ENCODE measurements at regions not wholly inside any gene's neighbourhood (a gene's known extent, or its start where the extent isn't known, plus 50 kb on each side); places are given as distances from the start of the nearest gene placed in this dataset.
"Not testable (repeated sequence)": the region's sequence is repeated elsewhere in the genome, so short reads cannot be mapped to it uniquely, and the experiment has no call there.

DNA sequence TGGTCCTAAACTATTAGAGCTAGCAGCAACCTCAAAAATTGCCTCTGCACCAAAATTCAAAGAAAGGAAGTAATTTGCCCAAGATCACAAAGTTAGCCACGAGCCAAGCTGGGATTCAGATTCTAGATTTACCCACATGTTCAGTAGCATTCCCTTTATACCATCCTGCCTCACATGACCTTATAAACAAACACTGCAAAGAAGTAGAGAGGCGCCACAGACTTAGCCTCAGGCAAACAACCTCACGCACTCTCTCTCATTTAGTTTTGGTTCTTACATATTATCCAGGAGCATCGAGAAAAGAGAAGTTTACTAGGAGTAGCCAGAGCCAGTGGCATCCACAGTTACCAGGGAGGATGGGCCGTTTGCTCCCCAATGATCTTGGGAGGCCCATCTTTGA is 226.6 kb downstream of the OSR1 start:
- DNase-seq: no peak

DNA sequence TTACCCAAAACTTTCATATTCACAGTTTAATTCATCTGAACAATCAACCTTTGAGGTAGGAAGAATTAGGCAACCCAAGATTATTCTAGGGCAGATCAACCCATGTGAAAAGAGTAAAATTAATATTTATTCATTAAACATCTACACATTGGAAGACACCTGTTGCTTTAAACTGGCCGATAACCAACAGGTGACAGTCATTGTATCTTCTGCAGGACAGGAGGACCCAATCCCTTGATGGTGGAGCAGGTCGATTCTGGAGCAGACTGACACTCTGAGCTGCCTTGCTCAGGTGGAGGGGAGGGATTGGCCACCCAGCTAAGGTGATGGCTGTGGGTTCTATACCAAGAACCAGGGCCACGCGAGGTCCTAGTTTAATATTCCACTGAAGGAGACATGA is 230.3 kb downstream of the OSR1 start:
- DNase-seq: no peak

DNA sequence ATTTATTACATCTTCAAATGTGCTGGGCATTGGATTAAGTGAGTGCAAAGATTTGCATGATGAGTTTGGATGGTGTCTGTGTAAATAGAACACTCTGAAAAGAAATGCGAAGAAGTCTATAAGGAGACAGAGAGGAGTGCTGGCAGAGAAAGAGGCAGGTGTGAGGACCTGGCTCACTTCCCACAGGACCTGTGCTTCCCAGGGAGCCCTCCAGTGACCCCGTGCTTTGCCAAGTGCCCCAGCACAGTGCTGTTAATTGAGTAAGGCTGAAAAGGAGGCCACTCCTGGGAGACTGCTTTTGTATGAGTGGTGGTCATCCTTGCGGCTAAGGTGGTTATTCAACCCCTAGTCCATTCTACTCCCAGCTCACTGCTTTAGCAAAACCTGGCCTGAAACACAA is 230.8 kb downstream of the OSR1 start:
- no peak for DNase-seq

DNA sequence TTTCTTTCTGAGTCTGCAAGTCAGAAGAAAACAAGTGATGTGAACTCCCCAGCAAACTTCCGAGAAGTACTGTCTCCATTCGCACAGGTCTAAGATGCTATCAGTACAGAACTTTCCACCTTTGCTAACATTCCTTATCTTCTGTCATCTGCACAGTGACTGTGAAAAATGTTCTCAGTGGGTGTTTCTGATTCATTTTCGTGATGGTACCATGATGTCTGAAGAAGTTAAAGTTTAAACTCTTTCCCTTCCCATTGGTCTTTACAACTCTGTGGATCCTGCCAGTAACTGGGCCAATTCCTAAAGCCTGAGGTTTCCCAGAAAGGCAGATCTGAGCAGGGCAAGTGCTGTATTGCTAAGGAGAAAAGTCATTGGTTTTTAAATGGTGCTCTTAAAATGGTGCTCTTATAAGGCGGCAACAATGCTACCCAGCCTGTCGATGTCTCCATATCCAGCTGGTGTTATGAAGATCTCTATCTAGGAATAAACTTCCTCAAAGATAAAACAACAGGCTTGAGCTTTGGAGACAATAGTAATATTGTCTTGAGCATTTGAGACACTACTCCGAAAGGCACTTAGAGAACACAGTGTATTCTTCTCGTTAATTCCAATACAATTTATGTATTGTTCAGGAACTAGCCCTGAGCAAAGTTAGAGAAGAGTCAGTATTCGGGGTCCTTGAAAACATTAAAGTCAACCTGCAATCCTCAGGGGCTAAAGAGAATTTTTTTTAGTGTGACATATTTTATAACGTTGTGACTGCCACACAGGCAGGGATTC is 232.3 kb downstream of the OSR1 start:
- DNase-seq: no peak

DNA sequence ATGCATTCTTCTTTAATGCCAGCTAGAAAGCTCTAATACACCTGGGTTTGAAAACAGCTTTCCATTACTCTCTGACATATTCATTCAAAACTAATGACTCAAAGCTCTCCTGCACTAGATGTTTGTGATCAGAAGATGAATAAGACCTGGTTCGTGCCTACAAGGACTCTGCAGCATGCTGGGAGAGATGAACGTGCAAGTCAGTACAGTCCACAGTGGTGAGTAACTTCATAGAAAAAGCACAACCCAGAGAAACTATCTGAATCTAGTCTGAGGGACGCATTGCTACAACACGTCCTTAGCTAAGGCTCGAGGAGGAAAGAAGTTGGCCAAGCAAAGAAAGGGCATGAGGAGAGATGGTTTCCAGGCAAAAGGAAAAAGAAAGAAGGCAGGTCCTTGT is 234.3 kb downstream of the OSR1 start:
- DNase-seq: no peak

DNA sequence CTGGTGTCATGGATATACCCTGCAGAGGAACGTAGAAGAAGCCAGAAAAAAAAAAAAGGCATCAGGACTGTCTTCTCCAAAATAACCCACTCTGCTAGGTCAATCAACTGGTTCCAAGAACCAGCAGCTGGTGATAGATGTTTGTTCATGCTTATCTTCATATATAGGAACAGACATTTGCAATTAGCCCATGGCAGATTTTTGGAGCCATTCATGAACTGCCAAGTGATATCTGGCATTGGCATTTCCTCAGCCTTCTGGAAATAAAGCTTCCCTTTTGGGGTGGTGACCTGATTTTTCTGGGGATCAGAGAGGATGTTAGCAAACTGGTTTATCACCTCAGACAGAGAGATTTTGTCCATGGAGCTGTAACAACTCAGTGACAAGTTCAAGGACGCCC is 234.9 kb downstream of the OSR1 start:
- no peak for DNase-seq

DNA sequence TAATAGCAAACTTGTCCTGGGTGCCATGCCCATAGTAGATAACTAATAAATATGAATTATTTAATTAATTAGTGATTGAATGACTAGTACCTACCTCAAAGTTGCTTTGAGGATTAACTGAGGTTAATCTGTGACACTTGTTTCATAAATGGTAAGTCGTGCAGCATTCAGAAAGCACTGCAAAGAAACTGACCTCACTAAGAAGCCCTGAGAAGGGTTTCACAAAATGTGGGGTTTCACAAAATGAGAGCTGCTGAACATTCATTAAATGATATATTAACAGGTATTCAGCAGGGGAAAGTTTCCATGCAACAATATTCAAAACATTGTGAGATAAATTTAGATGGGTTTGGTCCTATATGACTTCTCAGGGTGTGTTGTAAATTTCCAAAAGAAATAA is 236.2 kb downstream of the OSR1 start:
- no peak for DNase-seq

DNA sequence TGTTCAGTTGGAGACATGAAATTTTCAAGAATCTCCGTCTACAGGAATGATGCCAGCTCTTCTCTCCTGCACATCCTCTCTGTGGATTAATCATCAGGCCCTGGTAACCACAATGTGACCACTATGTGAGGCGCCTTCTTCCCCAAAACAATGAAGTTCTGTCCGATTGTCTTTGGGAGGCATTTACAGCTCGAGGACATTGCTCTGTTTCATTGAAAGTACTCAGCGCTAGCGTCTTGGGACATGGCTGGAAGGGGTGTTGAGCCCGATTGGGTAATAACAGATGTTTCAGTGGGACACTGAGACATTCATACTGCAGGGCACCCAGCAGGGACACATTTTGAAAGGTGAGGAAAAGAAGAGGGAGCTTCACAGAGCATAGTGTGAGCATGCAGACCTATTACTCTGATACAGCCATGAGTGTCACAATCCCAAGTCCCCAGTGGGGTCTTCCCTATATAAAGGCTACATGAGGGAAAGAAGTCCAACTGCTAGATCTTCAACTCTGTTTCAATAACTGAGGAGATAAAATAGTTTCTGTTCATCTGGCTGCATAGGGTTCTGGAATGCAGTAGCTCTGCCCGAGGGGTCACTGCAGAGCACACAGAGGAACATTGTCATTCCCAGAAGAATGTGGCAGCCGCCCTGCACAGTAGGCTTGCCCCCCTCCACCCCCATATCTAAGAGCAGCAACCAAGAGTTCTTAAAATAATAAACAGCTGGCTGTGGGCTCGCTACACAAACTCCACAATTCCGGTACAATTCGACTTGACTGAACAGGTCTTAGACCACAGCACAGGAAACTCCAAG is 237.3 kb downstream of the OSR1 start:
- DNase-seq: no peak

DNA sequence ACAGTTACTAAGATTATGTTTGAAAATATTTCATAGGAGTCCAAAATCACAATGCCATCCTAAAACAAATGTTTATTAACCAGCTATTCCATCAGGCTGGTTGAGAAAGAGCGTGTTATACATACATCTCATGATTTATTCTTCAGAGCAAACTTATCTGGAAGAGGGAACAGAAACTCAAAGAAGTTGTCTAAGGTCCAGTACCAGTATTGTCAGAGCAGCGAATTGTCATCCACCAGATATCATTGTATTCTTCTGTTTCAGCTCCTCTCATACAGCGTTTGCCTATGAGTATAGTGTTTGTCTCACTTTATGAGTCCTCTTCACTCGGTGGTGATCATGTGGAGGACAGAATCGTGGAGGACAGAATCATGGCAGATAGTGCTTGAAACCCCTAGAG is 238.2 kb downstream of the OSR1 start:
- DNase-seq: no peak

DNA sequence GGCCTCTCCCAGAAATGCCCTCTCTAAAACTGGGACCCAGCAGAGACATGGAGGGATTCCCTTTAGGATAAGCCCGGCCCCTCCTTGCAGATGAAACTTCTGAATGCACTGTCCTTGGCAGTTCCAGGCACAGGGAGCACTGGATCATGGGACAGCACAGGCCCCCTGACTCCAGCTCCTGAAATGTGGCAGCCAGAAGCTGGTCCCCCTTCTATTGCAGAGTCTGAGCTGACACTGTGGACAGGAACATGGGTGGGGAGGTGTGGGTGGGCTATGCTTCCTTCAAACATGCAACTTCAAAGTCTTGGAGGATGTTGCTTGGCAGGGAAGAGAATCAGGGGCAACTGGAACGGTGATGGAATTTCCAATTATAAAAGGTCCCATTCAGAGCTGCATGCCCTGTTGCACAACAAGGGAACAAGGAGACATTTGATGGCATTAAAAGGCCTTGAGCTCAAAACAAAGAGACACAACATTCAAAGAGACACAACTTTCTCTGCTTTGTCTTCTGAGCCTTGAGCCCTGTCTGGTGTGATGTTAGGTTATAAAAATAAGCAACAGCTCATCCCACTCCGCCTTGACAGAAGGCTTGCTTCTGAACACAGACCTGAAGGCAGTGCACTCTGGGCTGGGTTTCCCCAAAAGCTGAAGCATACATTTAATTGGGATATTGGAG is 239.0 kb downstream of the OSR1 start:
- DNase-seq: no peak

DNA sequence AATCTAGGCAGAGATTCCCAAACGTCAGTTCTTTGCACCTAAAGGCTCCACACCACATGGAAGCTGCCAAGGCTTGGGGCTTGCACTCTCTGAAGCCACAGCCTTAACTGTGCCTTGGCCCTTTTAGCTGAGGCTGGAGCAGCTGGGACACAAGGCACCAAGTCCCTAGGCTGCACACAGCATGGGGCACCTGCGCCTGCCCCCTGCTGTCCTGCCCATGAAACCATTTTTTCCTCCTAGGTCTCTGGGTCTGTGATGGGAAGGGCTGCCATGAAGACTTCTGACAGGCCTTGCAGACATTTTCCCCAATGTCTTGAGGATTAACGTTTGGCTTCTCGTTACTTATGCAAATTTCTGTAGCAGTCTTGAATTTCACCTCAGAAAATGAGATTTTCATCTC is 241.5 kb downstream of the OSR1 start:
- DNase-seq: no peak

DNA sequence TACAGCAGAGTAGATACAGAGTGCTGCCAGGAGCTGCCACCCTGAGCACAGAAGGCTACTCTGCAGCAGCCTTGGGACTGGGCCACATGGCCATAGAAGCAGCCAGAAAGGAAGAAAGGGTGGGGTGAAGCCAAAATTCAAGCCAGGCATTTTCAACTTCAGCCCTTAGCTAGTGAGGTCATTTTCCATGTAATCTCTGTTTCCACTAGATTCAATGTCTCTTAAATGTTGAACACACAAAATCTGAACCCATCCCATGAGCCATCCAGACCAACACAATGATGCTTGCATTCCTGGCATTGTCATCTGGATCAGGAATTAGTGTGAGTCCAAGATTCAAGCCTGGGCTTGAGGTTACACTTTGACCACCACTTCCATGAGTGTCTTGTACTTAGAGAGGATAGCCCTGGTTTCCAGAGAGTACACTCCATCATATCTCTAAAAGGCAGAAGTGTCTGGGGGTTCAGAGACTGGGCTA is 243.6 kb downstream of the OSR1 start:
- DNase-seq: no peak

DNA sequence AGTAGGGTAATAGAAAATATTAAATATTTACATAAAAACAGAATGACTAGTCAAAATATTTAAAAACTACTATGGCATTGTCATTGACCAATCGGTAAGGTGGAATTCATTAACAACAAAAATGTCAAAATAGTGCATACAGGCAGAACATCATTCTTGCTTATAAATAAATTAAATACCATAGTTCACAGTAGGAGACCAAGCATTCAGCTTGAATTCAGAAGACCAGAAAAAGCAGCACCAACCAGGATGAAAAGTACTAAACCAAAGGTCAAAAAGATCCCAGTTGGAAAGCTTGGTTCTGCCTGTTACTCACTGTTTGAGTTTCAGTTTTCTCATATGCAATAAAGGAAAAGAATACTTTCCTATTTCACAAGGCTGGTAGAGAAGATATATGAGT is 244.3 kb downstream of the OSR1 start:
- DNase-seq: no peak

DNA sequence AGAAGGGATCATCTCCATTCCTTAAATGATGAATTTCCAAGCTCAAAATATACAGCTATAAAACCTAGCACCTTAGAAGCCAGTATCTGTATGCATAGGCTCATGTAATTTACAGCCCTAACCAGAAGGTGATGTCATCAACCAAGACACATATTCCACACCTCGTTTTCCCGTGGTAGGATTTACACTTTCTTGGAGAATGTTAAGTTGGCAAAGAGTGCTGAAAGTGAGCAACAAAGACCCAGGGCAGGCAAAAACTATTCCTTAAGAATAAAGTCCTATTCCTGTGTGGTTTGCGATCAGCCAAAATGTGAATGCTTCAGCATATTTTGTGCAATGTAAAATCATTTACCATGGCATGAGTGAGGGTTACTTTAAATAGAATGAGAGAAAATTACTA is 247.1 kb downstream of the OSR1 start:
- DNase-seq: no peak

DNA sequence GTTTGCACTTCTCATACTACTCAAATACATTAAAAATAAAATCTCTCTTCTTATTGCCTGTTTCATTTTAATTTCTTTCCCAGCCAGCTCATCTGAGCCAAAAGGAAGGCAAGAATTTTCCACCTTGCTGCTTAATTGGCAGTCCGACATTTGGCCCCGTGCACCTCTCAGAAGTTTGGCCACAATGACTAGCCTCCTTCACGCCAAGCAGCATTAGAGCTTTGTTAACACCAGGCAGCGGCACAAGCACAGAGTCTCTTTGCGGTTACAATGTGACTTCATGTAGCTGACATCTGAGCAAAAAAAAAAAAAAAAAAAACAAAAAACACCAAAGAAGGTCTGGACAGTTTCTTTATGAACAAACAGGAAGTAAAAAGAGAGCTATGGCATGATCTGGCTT is 248.9 kb downstream of the OSR1 start:
- DNase-seq: no peak

DNA sequence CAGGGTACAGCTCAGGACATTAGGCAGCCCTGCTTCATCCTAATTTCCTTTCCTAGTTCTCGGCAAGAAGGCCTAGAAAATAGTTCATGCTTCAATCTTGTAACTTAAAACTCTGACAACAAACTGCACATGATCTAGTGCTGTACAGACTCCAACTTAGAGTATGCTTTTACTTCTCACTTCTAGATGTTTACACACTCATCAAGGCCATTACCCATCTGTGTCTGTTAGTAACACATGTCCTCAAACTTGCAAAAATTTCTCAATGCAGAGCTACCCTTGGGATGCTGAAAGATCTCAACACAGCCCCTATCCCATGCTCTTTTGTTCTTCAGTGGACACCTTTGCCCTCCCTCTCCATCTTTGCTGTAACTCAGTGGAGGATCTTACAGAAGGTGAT is 252.0 kb downstream of the OSR1 start:
- DNase-seq: no peak

DNA sequence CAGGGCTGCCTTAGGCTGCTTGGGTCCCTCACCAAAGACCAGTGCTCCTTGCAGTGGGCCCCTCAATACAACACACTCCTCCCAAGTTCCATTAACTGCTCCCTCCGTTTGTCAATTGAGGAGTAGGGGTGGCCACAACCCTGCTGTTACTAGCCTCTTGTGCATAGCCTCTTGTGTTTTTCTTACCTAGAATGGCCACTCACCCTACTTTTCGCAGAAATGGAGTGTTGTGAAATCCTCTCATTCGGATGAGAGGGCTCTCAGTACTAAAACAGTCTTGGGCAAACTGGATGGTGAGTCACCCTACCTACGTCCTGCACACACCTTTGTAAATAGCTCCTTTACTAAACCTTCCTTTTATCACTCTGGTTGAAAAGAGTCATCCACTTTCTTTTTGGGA is 253.9 kb downstream of the OSR1 start:
- DNase-seq: no peak

DNA sequence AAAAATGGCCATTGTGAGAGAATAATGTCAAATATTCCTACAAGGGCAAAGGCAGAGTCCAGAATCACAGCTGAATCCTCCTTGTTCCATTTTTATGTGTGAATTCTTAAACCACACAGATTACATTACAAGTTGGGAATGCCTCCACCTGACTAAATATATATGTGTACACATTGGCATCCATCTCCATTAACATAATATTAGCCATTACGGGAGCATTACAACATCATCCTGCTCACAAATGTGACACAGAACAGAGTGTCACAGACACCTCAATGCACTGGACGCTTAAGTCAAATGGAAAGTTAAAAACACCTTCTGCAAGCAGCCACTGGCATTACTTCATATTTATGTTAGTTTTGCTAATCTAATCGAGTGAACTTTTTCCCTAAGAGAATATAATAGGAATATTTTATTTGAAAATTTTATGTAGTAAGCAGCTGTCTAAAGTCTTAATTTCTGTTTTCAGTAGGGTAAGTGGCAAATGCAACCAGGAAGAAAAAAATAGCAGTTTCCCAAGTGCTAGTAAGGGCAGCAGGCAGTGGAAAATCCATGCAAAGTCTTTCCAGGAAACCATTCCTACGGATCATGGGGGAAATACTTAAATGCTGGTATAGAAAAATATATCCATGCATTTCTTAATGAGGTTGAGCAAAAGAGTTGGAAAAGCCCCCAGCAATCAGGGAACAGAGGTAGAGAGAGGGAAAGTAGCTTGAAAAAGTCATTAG is 255.6 kb downstream of the OSR1 start:
- no peak for DNase-seq

DNA sequence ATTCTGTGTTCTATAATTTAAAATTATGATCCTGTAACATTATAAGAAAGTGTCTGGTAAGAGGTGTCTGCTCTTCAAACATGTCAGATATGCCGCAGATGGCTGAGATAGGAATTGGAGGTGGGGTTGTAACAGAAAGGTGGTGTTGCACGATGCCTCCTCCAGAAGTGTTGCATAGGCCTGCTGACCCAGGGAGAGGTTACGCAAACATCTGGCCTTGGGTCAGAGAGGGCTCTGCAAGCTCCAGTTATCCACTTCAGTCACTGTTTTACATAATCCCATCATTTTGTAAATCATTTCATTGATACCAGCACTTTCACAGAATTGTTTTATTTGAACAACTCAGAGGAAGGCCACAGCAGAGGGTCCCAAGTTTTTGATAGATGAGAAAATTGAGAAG is 256.5 kb downstream of the OSR1 start:
- no peak for DNase-seq

DNA sequence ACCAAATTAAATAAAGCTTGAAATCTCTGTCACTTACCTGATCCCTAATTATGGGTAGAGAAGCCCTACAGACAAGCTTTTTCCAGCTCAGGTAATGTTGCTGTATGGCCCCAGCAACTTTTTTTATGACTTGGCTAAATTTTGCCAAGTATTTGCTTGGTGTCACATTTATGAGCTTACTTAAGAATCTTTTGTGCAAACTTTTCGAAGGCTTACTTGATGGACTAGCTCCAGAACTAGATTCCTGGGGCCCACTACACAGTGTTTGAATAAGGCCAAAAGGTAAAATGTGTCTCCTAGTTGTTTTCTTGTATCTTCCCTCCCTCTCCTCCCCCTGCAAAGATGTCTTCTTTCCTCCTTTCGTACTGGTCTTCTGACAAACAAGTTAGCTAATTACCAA is 257.9 kb downstream of the OSR1 start:
- DNase-seq: no peak

DNA sequence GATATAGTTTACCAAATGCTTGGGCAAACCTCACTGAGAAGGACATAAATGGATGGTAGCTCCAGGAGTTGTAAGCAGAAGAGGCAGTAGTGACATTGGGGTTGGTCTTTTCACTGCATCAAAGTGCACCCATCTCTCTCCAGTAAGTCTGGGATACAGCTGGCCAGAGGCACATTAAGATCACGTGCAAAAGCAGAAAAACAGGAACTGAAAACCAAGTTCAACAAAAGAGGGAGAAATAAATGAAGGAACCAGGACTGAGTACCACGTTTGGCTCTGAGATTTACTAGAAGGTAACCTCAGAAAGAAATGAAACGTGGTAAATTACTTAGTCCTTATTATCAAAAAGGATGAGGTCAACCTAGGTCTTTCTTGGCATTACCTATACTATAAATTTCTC is 259.2 kb downstream of the OSR1 start:
- DNase-seq: no peak

DNA sequence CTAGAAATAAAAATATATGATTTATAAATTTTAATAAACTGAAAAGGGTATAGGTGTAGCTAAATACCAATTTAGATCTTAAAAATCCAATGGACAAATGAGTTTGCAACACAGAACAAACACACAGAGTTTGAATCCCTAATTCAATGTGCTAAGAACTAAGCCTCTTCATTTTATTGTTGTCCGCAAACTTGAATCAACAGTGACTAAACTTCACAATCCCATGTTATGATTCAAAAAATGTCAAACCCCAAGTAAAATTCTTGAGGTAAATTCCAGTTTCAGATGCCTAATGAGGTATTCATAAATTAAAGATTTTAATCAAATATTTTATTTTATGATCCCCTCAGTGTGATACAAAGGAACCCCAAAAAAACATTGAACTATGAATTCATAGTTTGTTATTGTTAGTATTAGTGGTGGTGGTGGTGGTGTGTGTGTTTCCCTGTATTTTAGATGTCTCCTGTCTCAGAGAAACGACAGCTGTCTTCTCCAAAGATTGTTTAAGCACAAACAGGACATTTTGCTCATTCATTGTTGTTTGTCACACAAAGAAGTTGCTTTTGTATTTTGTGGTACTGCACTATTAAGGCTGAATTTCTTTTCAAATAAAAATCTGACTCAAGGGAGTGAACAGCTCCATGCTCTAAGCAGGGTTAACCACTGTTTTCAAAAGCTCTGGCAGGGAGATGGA is 259.8 kb downstream of the OSR1 start:
- no peak for DNase-seq

DNA sequence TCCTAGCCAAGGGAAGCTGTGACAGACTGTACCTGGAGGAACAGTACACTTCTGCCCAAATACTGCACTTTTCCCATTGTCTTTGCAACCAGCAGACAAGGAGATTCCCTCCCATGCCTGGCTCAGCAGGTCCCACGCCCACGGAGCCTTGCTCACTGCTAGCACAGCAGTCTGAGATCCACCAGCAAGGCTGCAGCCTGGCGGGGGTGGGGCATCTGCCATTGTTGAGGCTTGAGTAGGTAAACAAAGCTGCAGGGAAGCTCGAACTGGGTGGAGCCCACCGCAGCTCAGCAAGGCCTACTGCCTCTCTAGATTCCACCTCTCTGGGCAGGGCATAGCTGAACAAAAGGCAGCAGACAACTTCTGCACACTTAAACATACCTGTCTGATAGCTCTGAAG is 268.9 kb downstream of the OSR1 start:
- not testable (repeated sequence) for DNase-seq

Measured in NCI-H1092 (cell line).